Transverse colon (tissue), 4 donors: ENCODE measurements at regions not wholly inside any gene's neighbourhood (a gene's known extent, or its start where the extent isn't known, plus 50 kb on each side); places are given as distances from the start of the nearest gene placed in this dataset.

Source experiments
- CTCF ChIP-seq, 5 experiments: fragments of 200-600 bp in 3 of 5; fragments of 450-650 bp in 2 of 5; sonication (generic) in 3 of 5; IDR thresholded peaks; 1 replicate in 2 of 5; 2 replicates in 3 of 5; pipeline ENCODE4 v1.5.1; 2016 to 2017; ENCODE audit warnings: antibody characterized with exemption in 5 of 5, inconsistent platforms in 3 of 5, mild to moderate bottlenecking in 2 of 5, moderate library complexity in 1 of 5
- EP300 ChIP-seq: sonication (generic); formaldehyde crosslinking; IDR thresholded peaks from one replicate; pipeline ENCODE4 v1.6.1; 2017; ENCODE audit warnings: antibody characterized with exemption, low read depth
- POLR2A ChIP-seq: fragments of 450-650 bp; IDR thresholded peaks from one replicate; pipeline ENCODE4 v1.6.1; 2016; ENCODE audit warnings: antibody characterized with exemption, mild to moderate bottlenecking, moderate library complexity
- POLR2AphosphoS5 ChIP-seq, 3 donors: sonication (generic); formaldehyde crosslinking; IDR thresholded peaks; one replicate each; pipeline ENCODE4 v1.6.1; 2016; ENCODE audit warnings: antibody characterized with exemption in 3 of 3

- TF ChIP-seq CTCF (IDR thresholded peaks at IDR 0.05) (no peak), POLR2A (no peak), EP300 (no peak), POLR2AphosphoS5 (IDR thresholded peaks at IDR 0.05) (no peak)
Measured at GRCh38 chr14:66295386-66295785, 190.8 kb upstream of the CCDC196 start.
